ENCODE measurements at regions not wholly inside any gene's neighbourhood (a gene's known extent, or its start where the extent isn't known, plus 50 kb on each side); places are given as distances from the start of the nearest gene placed in this dataset.

DNA sequence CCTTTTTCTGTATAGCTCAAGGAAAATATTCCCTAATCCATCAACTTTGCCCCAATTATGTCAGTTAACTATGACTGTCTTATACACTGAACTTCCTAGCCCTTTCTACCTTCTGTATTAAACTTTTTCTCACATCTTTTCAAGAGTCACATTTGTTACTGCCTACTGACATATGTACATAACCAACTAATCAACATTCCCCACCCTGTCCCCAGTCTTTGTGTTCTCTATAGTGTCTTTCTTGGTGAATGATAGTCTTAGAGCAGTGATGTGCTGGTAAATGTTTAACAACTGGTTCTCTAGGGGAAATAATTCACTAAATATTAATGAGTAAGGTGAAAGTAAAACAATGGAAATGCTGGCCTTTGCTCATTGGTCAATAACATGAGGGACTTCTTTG is 61.6 kb upstream of the PIK3C3 start:
- TF ChIP-seq, protein P1, sequence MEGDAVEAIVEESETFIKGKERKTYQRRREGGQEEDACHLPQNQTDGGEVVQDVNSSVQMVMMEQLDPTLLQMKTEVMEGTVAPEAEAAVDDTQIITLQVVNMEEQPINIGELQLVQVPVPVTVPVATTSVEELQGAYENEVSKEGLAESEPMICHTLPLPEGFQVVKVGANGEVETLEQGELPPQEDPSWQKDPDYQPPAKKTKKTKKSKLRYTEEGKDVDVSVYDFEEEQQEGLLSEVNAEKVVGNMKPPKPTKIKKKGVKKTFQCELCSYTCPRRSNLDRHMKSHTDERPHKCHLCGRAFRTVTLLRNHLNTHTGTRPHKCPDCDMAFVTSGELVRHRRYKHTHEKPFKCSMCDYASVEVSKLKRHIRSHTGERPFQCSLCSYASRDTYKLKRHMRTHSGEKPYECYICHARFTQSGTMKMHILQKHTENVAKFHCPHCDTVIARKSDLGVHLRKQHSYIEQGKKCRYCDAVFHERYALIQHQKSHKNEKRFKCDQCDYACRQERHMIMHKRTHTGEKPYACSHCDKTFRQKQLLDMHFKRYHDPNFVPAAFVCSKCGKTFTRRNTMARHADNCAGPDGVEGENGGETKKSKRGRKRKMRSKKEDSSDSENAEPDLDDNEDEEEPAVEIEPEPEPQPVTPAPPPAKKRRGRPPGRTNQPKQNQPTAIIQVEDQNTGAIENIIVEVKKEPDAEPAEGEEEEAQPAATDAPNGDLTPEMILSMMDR (conservative IDR thresholded peaks at IDR 0.05; ENCODE audit: low read depth, low read length), result no peak
- TF ChIP-seq EZH2 (IDR thresholded peaks at IDR 0.05; ENCODE audit: low read length, unreplicated experiment) (no peak), EZH2phosphoT487 (IDR thresholded peaks at IDR 0.05; ENCODE audit: borderline replicate concordance, low read length) (no peak)
